ENCODE measurements at regions not wholly inside any gene's neighbourhood (a gene's known extent, or its start where the extent isn't known, plus 50 kb on each side); places are given as distances from the start of the nearest gene placed in this dataset.
A peak's percentile ranks its signal among the peaks of the same experiment; 100 is the strongest.

GRCh38 chr10:86591436-86591835, 62.9 kb upstream of the OPN4 start:
- POLR2A ChIA-PET (ENCODE audit: unreplicated experiment): no interaction called here
- intact Hi-C loops (cut with micrococcal nuclease; ENCODE audit: unreplicated experiment): no loop called here
- TF ChIP-seq CTCF (conservative IDR thresholded peaks at IDR 0.05): no peak
- no peak for TF ChIP-seq EZH2 (IDR thresholded peaks at IDR 0.05; ENCODE audit: low read depth)

GRCh38 chr10:86592413-86592812, 61.9 kb upstream of the OPN4 start:
- DNase-seq: peak; percentile 52 to 78

More at GRCh38 chr10:86591436-86591835, 62.9 kb upstream of the OPN4 start:
- no peaks in the 10 kb centered on the region for H3K36me3 ChIP-seq (ENCODE audit: low read depth)
- H4K20me1 ChIP-seq (ENCODE audit: insufficient read depth): no peaks in the 10 kb centered on the region
- H3K4me1 ChIP-seq (replicated peaks; ENCODE audit: insufficient read depth): peaks cover 26% of the 10 kb centered on the region
- no peak for DNase-seq
- H3K27me3 ChIP-seq (ENCODE audit: insufficient read depth, low read depth): no peaks in the 10 kb centered on the region
- H3K9me2 ChIP-seq (ENCODE audit: insufficient read depth): no peaks in the 10 kb centered on the region
- CTCF ChIA-PET: no interaction called here
- H3K9me3 ChIP-seq (ENCODE audit: insufficient read depth, low read depth): no peaks in the 10 kb centered on the region
- H3K4me2 ChIP-seq: no peak overlapping the region
- H2AFZ ChIP-seq: no peak overlapping the region
- H3F3A ChIP-seq (ENCODE audit: insufficient read depth, low read depth): no peaks in the 10 kb centered on the region
- no peaks in the 10 kb centered on the region for H3K79me2 ChIP-seq (ENCODE audit: low read depth)
- no peak overlapping the region for H3K27ac ChIP-seq
- no TSS peak for BruUV-seq (replicated peaks)
- no peak overlapping the region for H3K4me3 ChIP-seq

GRCh38 chr10:86594535-86594934, 59.8 kb upstream of the OPN4 start:
- H2AFZ ChIP-seq: no peak overlapping the region
- TF ChIP-seq EZH2 (IDR thresholded peaks at IDR 0.05; ENCODE audit: low read depth): no peak
- TF ChIP-seq CTCF (conservative IDR thresholded peaks at IDR 0.05): no peak
- CTCF ChIA-PET: no interaction called here

More at GRCh38 chr10:86592413-86592812, 61.9 kb upstream of the OPN4 start:
- CTCF ChIA-PET: interaction anchor here (0.6 to 0.8 kb wide), 3 partner anchors 18 to 279 kb away, joined by 3 to 5 read pairs (median 4); no protein-coding TSS in a partner anchor
- POLR2A ChIA-PET (ENCODE audit: unreplicated experiment): no interaction called here
- Histone ChIP-seq H3F3A (ENCODE audit: insufficient read depth, low read depth) (no peaks in the 10 kb centered on the region), H3K79me2 (ENCODE audit: low read depth) (no peaks in the 10 kb centered on the region), H4K20me1 (ENCODE audit: insufficient read depth) (no peaks in the 10 kb centered on the region), H3K4me2 (peak overlapping the region; percentile 54), H3K27ac (peak overlapping the region; percentile 81), H3K4me1 (replicated peaks; ENCODE audit: insufficient read depth) (peaks cover 26% of the 10 kb centered on the region), H2AFZ (peak overlapping the region; percentile 17; the same call in 1 of the 2 replicates), H3K36me3 (ENCODE audit: low read depth) (no peaks in the 10 kb centered on the region), H3K4me3 (no peak overlapping the region), H3K9me2 (ENCODE audit: insufficient read depth) (no peaks in the 10 kb centered on the region), H3K9me3 (ENCODE audit: insufficient read depth, low read depth) (no peaks in the 10 kb centered on the region), H3K27me3 (ENCODE audit: insufficient read depth, low read depth) (no peaks in the 10 kb centered on the region)
- BruUV-seq (replicated peaks): no TSS peak
- intact Hi-C loops (cut with micrococcal nuclease; ENCODE audit: unreplicated experiment): loop anchor here (1.0 kb wide), 1 partner anchor 92 kb away; no protein-coding TSS in a partner anchor
- TF ChIP-seq CTCF (conservative IDR thresholded peaks at IDR 0.05): peak; percentile 68
- TF ChIP-seq EZH2 (IDR thresholded peaks at IDR 0.05; ENCODE audit: low read depth): no peak

More at GRCh38 chr10:86594535-86594934, 59.8 kb upstream of the OPN4 start:
- Histone ChIP-seq H3K79me2 (ENCODE audit: low read depth) (no peaks in the 10 kb centered on the region), H3K9me2 (ENCODE audit: insufficient read depth) (no peaks in the 10 kb centered on the region), H4K20me1 (ENCODE audit: insufficient read depth) (no peaks in the 10 kb centered on the region), H3K27ac (peak overlapping the region; percentile 54), H3K4me3 (no peak overlapping the region), H3K27me3 (ENCODE audit: insufficient read depth, low read depth) (no peaks in the 10 kb centered on the region), H3K4me2 (no peak overlapping the region), H3K4me1 (replicated peaks; ENCODE audit: insufficient read depth) (peaks cover 26% of the 10 kb centered on the region), H3F3A (ENCODE audit: insufficient read depth, low read depth) (no peaks in the 10 kb centered on the region), H3K36me3 (ENCODE audit: low read depth) (no peaks in the 10 kb centered on the region), H3K9me3 (ENCODE audit: insufficient read depth, low read depth) (no peaks in the 10 kb centered on the region)
- BruUV-seq (replicated peaks): no TSS peak
- intact Hi-C loops (cut with micrococcal nuclease; ENCODE audit: unreplicated experiment): no loop called here
- peak in 1 of 2 experiments; percentile 62 for DNase-seq
- POLR2A ChIA-PET (ENCODE audit: unreplicated experiment): interaction anchor here (0.6 kb wide), 1 partner anchor 53 kb away, joined by 5 read pairs; no protein-coding TSS in a partner anchor
